ENCODE measurements at regions not wholly inside any gene's neighbourhood (a gene's known extent, or its start where the extent isn't known, plus 50 kb on each side); places are given as distances from the start of the nearest gene placed in this dataset.

DNA sequence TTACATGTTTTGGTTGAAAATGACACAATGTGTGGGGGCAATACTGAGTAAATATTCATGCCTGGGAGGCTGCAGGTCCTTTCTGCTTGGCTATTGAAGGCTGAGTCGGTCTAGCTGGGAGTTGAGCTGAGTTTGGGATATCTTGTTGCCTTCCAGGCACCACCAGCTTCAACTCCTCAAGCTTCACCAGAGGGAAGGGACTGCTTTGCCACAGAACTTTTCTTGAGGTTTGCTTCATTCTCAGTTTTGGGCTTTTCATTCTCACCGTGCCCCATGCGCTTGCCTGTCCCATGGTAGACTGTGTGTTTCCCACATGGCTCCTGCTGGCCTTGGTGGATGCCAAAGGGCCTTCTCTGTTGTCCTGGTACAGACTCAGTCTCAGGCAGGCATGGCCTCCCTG lies 198.2 kb upstream of the SOX1 start:
- H3K27ac ChIP-seq, result no peak overlapping the region
- DNase-seq (ENCODE audit: low read depth in 1 of 2, low spot score in 1 of 2) (no peak), ATAC-seq (no peak), FAIRE-seq (no peak)
- 11% methylated on average over 3 of the region's 3 CpGs for WGBS (ENCODE audit: missing lambda C conversion rate)
- H3K4me3 ChIP-seq, result no peak overlapping the region
- H3K4me2 ChIP-seq, result no peak overlapping the region
- no peaks in the 10 kb centered on the region for H3K4me1 ChIP-seq
- ChIA-PET CTCF (interaction anchor here (1.6 kb wide), 1 partner anchor 15 kb away, joined by 3 read pairs; no protein-coding TSS in a partner anchor), POLR2A (no interaction called here)
- H3K9me3 ChIP-seq, result no peaks in the 10 kb centered on the region
- TF ChIP-seq MAZ (IDR thresholded peaks at IDR 0.05; ENCODE audit: borderline replicate concordance, low read depth, low read length) (no peak), RARB (CRISPR knock-in tag; IDR thresholded peaks at IDR 0.05) (no peak)

DNA sequence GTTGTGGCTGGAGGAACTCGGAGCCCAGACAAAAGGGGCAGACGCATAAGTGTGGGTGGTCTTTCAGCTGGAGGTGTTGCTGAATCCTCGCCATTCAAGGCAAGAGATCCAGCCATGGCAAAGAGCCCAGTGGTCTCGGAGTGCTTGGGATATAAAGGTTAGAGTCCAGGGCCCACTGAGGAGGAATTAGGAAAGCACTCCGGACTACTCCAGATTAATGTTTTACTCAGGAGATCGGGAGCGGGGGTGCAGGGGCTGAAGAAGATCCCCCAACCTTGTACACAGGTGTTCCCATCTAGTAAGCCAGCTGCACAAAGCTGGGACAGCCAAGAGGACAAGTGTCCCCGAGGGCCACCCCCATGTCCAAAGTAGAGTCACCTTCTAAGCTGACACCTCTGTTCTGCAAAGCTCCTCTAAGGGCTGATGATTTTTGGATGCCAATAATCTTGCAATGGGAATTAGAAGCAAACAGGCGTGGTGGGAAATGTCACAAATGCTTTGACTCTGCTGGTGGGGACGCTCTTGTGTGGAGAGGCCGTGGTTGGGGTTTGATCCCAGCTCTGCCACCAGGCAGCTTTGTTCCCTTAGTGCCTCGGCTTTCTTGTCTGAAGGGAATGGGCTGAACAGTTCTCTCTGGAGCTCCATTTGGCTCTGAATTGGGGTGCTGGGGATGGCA lies 194.3 kb upstream of the SOX1 start:
- FAIRE-seq (no peak), ATAC-seq (no peak), DNase-seq (ENCODE audit: low read depth in 1 of 2, low spot score in 1 of 2) (no peak)
- Histone ChIP-seq H3K4me2 (no peak overlapping the region), H3K9me3 (no peaks in the 10 kb centered on the region), H3K4me3 (no peak overlapping the region), H3K4me1 (no peaks in the 10 kb centered on the region), H3K27ac (no peak overlapping the region)
- WGBS (ENCODE audit: missing lambda C conversion rate), result 7% methylated on average over 10 of the region's 12 CpGs
- ChIA-PET POLR2A (no interaction called here), CTCF (no interaction called here)
- TF ChIP-seq ESRRA (IDR thresholded peaks at IDR 0.05; ENCODE audit: borderline replicate concordance, low read length), result no peak
- TF ChIP-seq, protein P1, sequence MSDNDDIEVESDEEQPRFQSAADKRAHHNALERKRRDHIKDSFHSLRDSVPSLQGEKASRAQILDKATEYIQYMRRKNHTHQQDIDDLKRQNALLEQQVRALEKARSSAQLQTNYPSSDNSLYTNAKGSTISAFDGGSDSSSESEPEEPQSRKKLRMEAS (IDR thresholded peaks at IDR 0.05), result no peak
- no peak for TF ChIP-seq JUN (IDR thresholded peaks at IDR 0.05)
- no peak for TF ChIP-seq TP53 (CRISPR knock-in tag; IDR thresholded peaks at IDR 0.05)
- TF ChIP-seq KDM1A (IDR thresholded peaks at IDR 0.05; ENCODE audit: low read depth), result no peak
- TF ChIP-seq, protein P2, sequence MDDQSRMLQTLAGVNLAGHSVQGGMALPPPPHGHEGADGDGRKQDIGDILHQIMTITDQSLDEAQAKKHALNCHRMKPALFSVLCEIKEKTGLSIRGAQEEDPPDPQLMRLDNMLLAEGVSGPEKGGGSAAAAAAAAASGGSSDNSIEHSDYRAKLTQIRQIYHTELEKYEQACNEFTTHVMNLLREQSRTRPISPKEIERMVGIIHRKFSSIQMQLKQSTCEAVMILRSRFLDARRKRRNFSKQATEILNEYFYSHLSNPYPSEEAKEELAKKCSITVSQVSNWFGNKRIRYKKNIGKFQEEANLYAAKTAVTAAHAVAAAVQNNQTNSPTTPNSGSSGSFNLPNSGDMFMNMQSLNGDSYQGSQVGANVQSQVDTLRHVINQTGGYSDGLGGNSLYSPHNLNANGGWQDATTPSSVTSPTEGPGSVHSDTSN (IDR thresholded peaks at IDR 0.05), result no peak
- TF ChIP-seq RARB (CRISPR knock-in tag; IDR thresholded peaks at IDR 0.05), result no peak
- TF ChIP-seq EP300 (IDR thresholded peaks at IDR 0.05), result no peak
- TF ChIP-seq, protein P3, sequence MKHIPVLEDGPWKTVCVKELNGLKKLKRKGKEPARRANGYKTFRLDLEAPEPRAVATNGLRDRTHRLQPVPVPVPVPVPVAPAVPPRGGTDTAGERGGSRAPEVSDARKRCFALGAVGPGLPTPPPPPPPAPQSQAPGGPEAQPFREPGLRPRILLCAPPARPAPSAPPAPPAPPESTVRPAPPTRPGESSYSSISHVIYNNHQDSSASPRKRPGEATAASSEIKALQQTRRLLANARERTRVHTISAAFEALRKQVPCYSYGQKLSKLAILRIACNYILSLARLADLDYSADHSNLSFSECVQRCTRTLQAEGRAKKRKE (CRISPR knock-in tag; IDR thresholded peaks at IDR 0.05; ENCODE audit: low read depth), result no peak
- no peak for TF ChIP-seq FOSL2 (IDR thresholded peaks at IDR 0.05)
- no peak for TF ChIP-seq FOSL2 (CRISPR knock-in tag; IDR thresholded peaks at IDR 0.05)
- TF ChIP-seq PHF8 (IDR thresholded peaks at IDR 0.05; ENCODE audit: borderline replicate concordance, low read depth), result no peak
- TF ChIP-seq ZFP36 (IDR thresholded peaks at IDR 0.05; ENCODE audit: borderline replicate concordance, partially characterized antibody), result no peak
- TF ChIP-seq, protein P4, sequence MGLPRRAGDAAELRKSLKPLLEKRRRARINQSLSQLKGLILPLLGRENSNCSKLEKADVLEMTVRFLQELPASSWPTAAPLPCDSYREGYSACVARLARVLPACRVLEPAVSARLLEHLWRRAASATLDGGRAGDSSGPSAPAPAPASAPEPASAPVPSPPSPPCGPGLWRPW (IDR thresholded peaks at IDR 0.05), result no peak
- TF ChIP-seq SREBF2 (IDR thresholded peaks at IDR 0.05), result no peak
- no peak for TF ChIP-seq NFE2L2 (conservative IDR thresholded peaks at IDR 0.05; ENCODE audit: low read length)
- TF ChIP-seq ZNF302 (CRISPR knock-in tag; IDR thresholded peaks at IDR 0.05), result no peak
- TF ChIP-seq BHLHE40 (IDR thresholded peaks at IDR 0.05; ENCODE audit: low read depth, low read length), result no peak

DNA sequence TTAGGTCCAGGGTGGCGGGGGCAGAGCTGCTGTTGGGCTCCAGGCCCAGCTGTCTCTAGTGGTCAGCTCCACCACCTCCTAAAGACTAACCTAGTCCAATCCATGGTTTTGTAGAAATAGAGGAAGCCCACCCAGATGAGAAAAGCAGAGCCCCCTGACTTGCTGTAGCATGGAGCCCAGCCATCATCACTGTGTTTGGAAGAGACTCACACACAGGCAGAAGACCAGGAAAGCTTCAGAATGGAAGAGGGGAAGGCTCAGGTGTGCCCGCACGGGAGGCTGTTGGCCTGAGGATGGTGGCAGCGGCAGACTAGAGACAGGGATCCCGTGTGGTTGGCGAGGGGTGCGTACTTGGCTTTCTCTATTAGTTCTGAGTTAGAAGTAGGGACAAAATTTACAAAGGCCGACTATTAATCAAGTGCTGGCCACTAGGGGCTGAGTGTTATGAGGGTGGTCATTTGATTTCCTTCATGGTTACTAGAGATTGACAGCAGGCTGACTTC lies 193.2 kb upstream of the SOX1 start:
- DNase-seq (ENCODE audit: low read depth in 1 of 2, low spot score in 1 of 2) (no peak), FAIRE-seq (no peak), ATAC-seq (no peak)
- ChIA-PET POLR2A (no interaction called here), CTCF (no interaction called here)
- H3K9me3 ChIP-seq, result no peaks in the 10 kb centered on the region
- no peak overlapping the region for H3K4me2 ChIP-seq
- no peak overlapping the region for H3K27ac ChIP-seq
- 23% methylated on average over 8 of the region's 8 CpGs for WGBS (ENCODE audit: missing lambda C conversion rate)
- H3K4me3 ChIP-seq, result no peak overlapping the region
- TF ChIP-seq HEYL (CRISPR knock-in tag; IDR thresholded peaks at IDR 0.05) (no peak), RNF2 (IDR thresholded peaks at IDR 0.05; ENCODE audit: borderline replicate concordance, low read depth) (no peak), HOXB5 (CRISPR knock-in tag; IDR thresholded peaks at IDR 0.05) (no peak), ZFP36 (IDR thresholded peaks at IDR 0.05; ENCODE audit: borderline replicate concordance, partially characterized antibody) (no peak), ZSCAN20 (CRISPR knock-in tag; IDR thresholded peaks at IDR 0.05) (no peak), NR3C1 (IDR thresholded peaks at IDR 0.05) (no peak), JUN (IDR thresholded peaks at IDR 0.05) (no peak), PHF8 (IDR thresholded peaks at IDR 0.05; ENCODE audit: borderline replicate concordance, low read depth) (no peak), POLR2A (IDR thresholded peaks at IDR 0.05; ENCODE audit: low read length) (no peak), KDM5A (IDR thresholded peaks at IDR 0.05) (no peak), HDAC2 (IDR thresholded peaks at IDR 0.05) (no peak), RAD21 (conservative IDR thresholded peaks at IDR 0.05 in 1 of 2, IDR thresholded peaks at IDR 0.05 in 1 of 2) (no peak)
- TF ChIP-seq, protein P5, sequence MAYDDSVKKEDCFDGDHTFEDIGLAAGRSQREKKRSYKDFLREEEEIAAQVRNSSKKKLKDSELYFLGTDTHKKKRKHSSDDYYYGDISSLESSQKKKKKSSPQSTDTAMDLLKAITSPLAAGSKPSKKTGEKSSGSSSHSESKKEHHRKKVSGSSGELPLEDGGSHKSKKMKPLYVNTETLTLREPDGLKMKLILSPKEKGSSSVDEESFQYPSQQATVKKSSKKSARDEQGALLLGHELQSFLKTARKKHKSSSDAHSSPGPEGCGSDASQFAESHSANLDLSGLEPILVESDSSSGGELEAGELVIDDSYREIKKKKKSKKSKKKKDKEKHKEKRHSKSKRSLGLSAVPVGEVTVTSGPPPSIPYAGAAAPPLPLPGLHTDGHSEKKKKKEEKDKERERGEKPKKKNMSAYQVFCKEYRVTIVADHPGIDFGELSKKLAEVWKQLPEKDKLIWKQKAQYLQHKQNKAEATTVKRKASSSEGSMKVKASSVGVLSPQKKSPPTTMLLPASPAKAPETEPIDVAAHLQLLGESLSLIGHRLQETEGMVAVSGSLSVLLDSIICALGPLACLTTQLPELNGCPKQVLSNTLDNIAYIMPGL (CRISPR knock-in tag; IDR thresholded peaks at IDR 0.05; ENCODE audit: borderline replicate concordance), result no peak
- TF ChIP-seq, protein P4 (IDR thresholded peaks at IDR 0.05), result no peak
- TF ChIP-seq, protein P6, sequence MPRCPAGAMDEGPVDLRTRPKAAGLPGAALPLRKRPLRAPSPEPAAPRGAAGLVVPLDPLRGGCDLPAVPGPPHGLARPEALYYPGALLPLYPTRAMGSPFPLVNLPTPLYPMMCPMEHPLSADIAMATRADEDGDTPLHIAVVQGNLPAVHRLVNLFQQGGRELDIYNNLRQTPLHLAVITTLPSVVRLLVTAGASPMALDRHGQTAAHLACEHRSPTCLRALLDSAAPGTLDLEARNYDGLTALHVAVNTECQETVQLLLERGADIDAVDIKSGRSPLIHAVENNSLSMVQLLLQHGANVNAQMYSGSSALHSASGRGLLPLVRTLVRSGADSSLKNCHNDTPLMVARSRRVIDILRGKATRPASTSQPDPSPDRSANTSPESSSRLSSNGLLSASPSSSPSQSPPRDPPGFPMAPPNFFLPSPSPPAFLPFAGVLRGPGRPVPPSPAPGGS (IDR thresholded peaks at IDR 0.05), result no peak
- H3K4me1 ChIP-seq, result no peaks in the 10 kb centered on the region

Data from A549 (cell line).